ENCODE measurements at regions not wholly inside any gene's neighbourhood (a gene's known extent, or its start where the extent isn't known, plus 50 kb on each side); places are given as distances from the start of the nearest gene placed in this dataset.
"Not testable (repeated sequence)": the region's sequence is repeated elsewhere in the genome, so short reads cannot be mapped to it uniquely, and the experiment has no call there.

- DNase-seq: no peak
Measured at GRCh38 chr2:13193075-13193474, 476.3 kb downstream of the TRIB2 start.

- DNase-seq: no peak
Measured at GRCh38 chr2:13193900-13194299, 477.2 kb downstream of the TRIB2 start.

- DNase-seq: no peak
Measured at GRCh38 chr2:13195270-13195669, 478.5 kb downstream of the TRIB2 start.

- DNase-seq: no peak
Measured at GRCh38 chr2:13197248-13197647, 480.5 kb downstream of the TRIB2 start.

- no peak for DNase-seq
Measured at GRCh38 chr2:13201924-13202323, 485.2 kb downstream of the TRIB2 start.

GRCh38 chr2:13212115-13212514 is 495.4 kb downstream of the TRIB2 start:
- DNase-seq: no peak

- DNase-seq: no peak
Measured at GRCh38 chr2:13218205-13218604, 501.5 kb downstream of the TRIB2 start.

GRCh38 chr2:13227578-13227977 is 510.8 kb downstream of the TRIB2 start:
- no peak for DNase-seq

- DNase-seq: no peak
Measured at GRCh38 chr2:13230221-13230620, 513.5 kb downstream of the TRIB2 start.

GRCh38 chr2:13240061-13240460 is 523.3 kb downstream of the TRIB2 start:
- DNase-seq: no peak

- DNase-seq: no peak
Measured at GRCh38 chr2:13240789-13241487, 524.2 kb downstream of the TRIB2 start.

- DNase-seq: no peak
Measured at GRCh38 chr2:13252615-13253014, 535.9 kb downstream of the TRIB2 start.

- no peak for DNase-seq
Measured at GRCh38 chr2:13255485-13255884, 538.7 kb downstream of the TRIB2 start.

GRCh38 chr2:13260402-13260801 is 543.7 kb downstream of the TRIB2 start:
- DNase-seq: no peak

- no peak for DNase-seq
Measured at GRCh38 chr2:13266166-13266565, 549.4 kb downstream of the TRIB2 start.

GRCh38 chr2:13284688-13285087 is 568.0 kb downstream of the TRIB2 start:
- no peak for DNase-seq

GRCh38 chr2:13289310-13289709 is 572.6 kb downstream of the TRIB2 start:
- DNase-seq: no peak

GRCh38 chr2:13308478-13308805 is 591.7 kb downstream of the TRIB2 start:
- not testable (repeated sequence) for DNase-seq

- DNase-seq: no peak
Measured at GRCh38 chr2:13308989-13309388, 592.3 kb downstream of the TRIB2 start.

- no peak for DNase-seq
Measured at GRCh38 chr2:13332060-13332459, 615.3 kb downstream of the TRIB2 start.

GRCh38 chr2:13334071-13334470 is 617.3 kb downstream of the TRIB2 start:
- DNase-seq: not testable (repeated sequence)

- no peak for DNase-seq
Measured at GRCh38 chr2:13334545-13334944, 617.8 kb downstream of the TRIB2 start.

- no peak for DNase-seq
Measured at GRCh38 chr2:13335862-13336535, 619.3 kb downstream of the TRIB2 start.

Measured in nucleus accumbens (tissue), 56 donors.